GM21447 (cell line): ENCODE measurements at regions not wholly inside any gene's neighbourhood (a gene's known extent, or its start where the extent isn't known, plus 50 kb on each side); places are given as distances from the start of the nearest gene placed in this dataset.

Source experiments
- ATAC-seq: cut with Tn5 transposase; IDR thresholded peaks from one replicate; pipeline ENCODE4 v1.9.1; 2021; ENCODE audit not compliant: unreplicated experiment

GRCh38 chr14:22458737-22459136 lies 130.3 kb downstream of the DAD1 start:
- ATAC-seq = no peak

DNA sequence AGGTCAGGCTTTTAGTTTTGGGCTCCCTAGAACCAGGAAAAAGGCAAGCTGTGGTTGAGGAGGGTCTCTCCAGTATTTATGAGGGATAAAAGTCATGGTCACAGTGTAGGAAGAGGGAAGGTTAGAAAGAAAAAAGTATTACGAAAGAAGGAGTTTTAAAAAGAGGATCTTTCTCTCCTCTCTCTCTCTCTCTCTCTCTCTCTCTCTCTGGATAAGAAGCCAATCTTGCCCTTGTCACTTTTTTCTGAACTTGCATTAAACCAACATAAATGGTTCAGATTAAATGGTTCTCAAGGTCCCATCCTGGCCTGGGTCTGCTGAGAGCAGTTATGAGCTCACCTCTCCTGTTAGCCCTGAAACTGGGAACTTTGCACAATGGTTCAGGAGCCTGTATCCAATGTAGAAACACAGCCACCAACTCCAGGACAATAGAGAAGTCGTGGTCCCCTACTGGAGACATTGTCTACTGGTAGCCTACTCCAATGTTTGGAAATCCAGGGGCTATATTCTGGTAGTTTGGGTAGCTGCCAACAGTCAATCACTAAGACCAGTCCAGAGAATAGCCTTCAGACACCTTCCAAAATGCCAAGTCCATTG lies 131.9 kb downstream of the DAD1 start:
- no peak for ATAC-seq

GRCh38 chr14:22456421-22456820 lies 132.6 kb downstream of the DAD1 start:
- no peak for ATAC-seq

- ATAC-seq = no peak
Measured at GRCh38 chr14:22452330-22452729, 136.7 kb downstream of the DAD1 start.

DNA sequence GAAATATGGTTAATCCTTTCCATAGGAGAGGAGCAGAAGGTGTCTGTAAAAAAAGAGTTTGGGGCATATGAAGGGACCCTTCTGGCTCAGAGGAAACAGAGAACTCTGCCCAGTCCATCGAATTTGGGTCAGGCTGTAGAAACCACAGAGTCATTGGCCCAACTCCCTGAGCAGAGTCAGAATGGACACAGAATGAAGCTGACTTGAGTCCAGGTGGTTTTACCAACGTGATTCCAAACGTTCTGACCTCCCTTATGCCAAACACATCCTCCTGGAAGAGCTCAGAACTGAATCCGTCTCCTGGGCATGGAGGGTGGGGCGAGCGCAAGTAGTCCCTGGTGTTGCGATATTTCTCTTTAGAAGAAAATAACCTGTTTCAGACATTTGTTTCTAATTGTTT lies 138.8 kb downstream of the DAD1 start:
- no peak for ATAC-seq

DNA sequence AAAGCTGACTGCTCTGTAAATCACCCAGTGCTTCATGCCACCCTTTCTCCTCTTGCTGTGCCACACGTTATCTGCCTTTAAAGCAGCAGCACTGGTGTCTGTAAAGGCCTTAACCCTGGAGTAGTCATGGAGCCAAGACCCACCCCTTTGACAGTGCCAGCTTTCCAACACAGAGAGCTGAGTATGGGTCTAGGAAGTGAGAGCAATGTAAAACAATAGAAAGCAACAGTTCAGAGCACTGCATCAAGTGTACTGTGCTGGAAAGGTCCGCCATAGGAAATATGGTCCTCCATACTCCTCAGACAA lies 139.5 kb downstream of the DAD1 start:
- ATAC-seq = no peak

- peak; percentile 42 for ATAC-seq
Measured at GRCh38 chr14:22448905-22449599, 140.0 kb downstream of the DAD1 start.

GRCh38 chr14:22448035-22448904 lies 140.8 kb downstream of the DAD1 start:
- peak; percentile 73 for ATAC-seq

DNA sequence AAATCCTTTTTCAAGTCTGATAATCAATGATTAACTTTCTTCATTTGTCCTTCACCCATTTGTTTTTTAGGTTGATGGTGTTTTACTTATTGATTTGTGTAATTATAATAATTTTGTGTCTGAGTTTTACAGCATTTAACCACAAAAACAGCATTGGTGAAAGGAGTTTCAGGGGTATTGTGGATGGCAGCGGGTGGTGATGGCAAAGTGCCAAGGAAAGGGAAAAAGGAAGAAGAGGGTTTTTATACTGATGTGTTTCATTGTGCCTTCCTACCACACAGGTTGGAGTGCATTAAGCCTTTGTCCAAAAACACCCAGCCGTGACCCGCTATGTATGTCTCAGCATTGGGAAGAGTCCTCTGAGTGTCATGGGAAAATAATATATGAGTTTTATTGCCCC lies 150.3 kb downstream of the DAD1 start:
- ATAC-seq = no peak

DNA sequence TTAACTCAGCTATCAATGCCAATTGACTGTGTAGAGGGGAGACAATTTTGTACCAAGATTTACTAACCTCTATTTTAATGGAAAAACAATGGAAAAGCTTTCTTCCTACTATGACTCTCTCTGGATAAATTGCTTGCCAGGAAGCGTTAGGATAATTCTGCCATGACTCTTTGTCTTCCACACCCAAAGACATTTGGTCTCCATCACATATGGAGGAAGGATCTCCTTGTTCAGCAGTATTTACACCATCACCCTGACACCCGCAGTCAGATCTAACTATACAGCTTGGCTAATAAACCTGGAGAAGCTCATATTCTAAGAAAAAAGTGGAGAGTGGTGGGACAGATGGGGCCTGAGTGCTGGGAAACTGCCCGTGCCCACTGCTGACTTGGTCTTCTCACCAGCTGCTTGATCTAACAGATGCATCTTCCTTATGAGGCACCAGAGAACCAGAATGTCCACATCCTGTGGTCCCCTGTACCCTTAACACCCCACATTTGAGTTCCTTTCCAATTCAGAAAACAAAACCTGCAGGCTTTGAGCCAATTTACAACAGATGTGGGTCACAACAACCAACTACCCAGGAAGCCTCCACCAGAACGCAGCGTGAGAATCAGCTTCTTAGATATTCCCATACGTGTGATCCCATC lies 154.0 kb downstream of the DAD1 start:
- ATAC-seq = no peak

DNA sequence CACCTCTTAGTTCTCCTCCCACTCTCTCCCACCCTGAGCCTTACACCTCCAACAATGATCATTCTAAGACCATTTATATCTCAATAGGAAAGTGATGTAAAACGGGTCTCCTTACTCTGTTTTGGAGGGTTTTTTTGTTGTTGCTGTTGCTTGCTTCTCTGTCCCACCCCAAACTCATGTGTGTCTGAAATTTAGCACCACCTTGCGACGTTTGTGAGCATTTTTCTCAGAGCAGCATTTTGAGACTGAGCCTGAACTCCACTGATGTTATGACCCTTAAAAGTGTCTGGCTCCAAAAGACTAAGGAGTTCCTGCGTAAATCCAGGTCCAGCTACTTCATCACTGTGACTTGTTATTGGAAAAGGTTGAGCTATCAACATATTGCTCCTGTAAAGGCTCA lies 155.0 kb downstream of the DAD1 start:
- no peak for ATAC-seq

DNA sequence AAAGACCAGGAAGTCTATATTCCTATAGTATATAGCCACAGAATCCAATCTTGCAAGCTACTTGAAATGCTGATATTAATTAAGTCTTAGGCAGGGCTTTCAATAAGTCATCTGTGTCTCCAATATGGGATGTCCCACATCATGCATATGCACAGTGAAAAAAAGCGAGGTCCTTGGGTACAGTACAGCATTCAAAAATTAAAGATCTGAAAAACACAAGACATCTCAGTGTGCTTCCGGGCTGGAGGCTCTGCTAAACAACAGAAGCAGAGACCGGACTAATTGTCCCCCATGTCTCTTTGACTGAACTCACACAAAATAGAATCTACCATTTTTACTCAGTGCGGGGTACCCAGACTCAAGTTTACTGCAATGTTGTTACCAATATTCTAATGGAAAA lies 156.0 kb downstream of the DAD1 start:
- ATAC-seq = no peak

GRCh38 chr14:22432348-22432976 lies 156.6 kb downstream of the DAD1 start:
- ATAC-seq = no peak

- no peak for ATAC-seq
Measured at GRCh38 chr14:22429546-22430294, 159.3 kb downstream of the DAD1 start.

GRCh38 chr14:22428700-22429291 lies 160.2 kb downstream of the DAD1 start:
- no peak for ATAC-seq

DNA sequence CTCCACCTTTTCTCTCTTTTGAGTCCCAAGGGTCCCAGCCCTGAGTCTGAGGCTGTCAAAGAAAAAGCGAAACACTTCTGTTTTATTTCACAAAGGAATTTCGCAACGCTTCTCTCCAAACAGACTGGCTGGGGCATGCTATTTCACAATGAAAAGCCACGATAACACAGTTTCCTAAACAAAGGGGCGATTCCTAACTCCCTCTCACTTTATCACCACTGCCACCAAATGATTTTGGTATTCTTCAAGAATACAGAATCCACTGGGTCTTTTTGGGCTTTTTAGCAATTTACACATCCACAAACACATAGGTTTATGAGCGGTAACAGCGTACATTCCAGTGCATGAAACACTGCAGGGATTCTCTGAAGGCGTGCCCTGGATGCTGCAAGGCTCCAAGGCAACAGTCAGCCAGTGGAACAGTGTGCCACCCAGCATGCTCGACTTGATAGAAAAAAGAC lies 161.2 kb downstream of the DAD1 start:
- no peak for ATAC-seq

- ATAC-seq = no peak
Measured at GRCh38 chr14:22426711-22427110, 162.3 kb downstream of the DAD1 start.

GRCh38 chr14:22423958-22424357 lies 165.1 kb downstream of the DAD1 start:
- ATAC-seq = no peak

DNA sequence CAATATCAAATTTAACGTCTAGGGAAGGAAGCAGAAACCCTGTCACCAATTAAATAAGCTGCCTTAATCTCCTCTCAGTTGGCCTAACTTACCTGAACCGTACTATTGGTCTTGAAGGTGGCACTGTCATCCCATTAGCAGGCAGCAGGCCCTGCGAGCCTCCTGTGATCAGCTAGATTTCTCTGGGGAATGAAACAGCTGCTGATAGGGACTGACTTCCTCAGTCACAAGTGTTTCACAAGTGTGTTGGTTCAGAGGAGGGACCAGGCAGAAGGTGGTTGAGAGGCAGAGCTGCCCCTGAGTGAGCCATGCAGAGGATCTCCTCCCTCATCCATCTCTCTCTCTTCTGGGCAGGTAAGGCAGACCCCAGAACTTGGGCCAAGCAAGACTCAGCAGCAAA lies 166.8 kb downstream of the DAD1 start:
- no peak for ATAC-seq

- ATAC-seq = no peak
Measured at GRCh38 chr14:22420598-22421186, 168.3 kb downstream of the DAD1 start.
